Endothelial cell of umbilical vein (primary cell): ENCODE measurements at regions not wholly inside any gene's neighbourhood (a gene's known extent, or its start where the extent isn't known, plus 50 kb on each side); places are given as distances from the start of the nearest gene placed in this dataset.

Experiments
- BruUV-seq: library from RNA; stranded (reverse); fragments of 400-500 nt; replicated peaks from 2 replicates; lab custom pipeline; 2021; lab: Mats Ljungman, UMichigan
- CTCF ChIA-PET: fragments of 300-600, 350-600 bp; sonication (Branson Sonifier 250); formaldehyde crosslinking; loops from one replicate; lab custom pipeline; 2021; ENCODE audit warnings: antibody characterized with exemption, inconsistent platforms; lab: Charles Lee
- POLR2A ChIA-PET: fragments of 300-600, 350-600 bp; sonication (Branson Sonifier 250); formaldehyde crosslinking; loops from one replicate; lab custom pipeline; 2021; ENCODE audit warnings: antibody characterized with exemption, inconsistent platforms; lab: Charles Lee
- DNase-seq: peaks from one replicate; pipeline ENCODE4 v3.0.0-alpha.2; 2011; ENCODE audit warnings: low read depth, low spot score
- FAIRE-seq: peaks from 2 replicates; lab custom pipeline; 2011; peaks lifted over from hg19 to GRCh38; lab: Jason Lieb, UNC
- H2AFZ ChIP-seq: 2 replicates; pipeline ENCODE4 v1.6.0; 2012; ENCODE audit warnings: low read depth, low read length, control low read depth, inconsistent platforms
- H3K27ac ChIP-seq: 2 replicates; pipeline ENCODE4 v1.5.1; 2011; ENCODE audit warnings: low read depth, mild to moderate bottlenecking, control low read depth, low read length, moderate library complexity; ENCODE audit not compliant: insufficient read depth
- H3K27me3 ChIP-seq, 2 experiments: 2 replicates each; pipeline versions ENCODE4 v1.6.0 to v1.6.1; 2011; ENCODE audit warnings: low read length in 2 of 2, mixed read lengths in 1 of 2; ENCODE audit not compliant: control insufficient read depth in 2 of 2, insufficient read depth in 2 of 2
- H3K36me3 ChIP-seq, 2 experiments: 2 replicates in 1 of 2; 3 replicates in 1 of 2; pipeline ENCODE4 v1.5.1; 2011; ENCODE audit warnings: low read length in 2 of 2, mild to moderate bottlenecking in 1 of 2, moderate library complexity in 1 of 2; ENCODE audit not compliant: control insufficient read depth in 2 of 2, insufficient read depth in 2 of 2; ENCODE audit errors: extremely low read depth in 1 of 2
- H3K4me1 ChIP-seq: 3 replicates; pipeline ENCODE4 v1.5.1; 2011; ENCODE audit warnings: mild to moderate bottlenecking, low read length; ENCODE audit not compliant: control insufficient read depth, insufficient read depth; ENCODE audit errors: extremely low read depth
- H3K4me2 ChIP-seq: 2 replicates; pipeline ENCODE4 v1.6.1; 2011; ENCODE audit warnings: low read length, control low read depth, mixed read lengths; ENCODE audit not compliant: insufficient read depth
- H3K4me3 ChIP-seq, 3 experiments: fragments of 200-600 bp in 1 of 3; sonication (generic), shearing (Covaris generic) in 1 of 3; replicated peaks in 1 of 3; 2 replicates each; pipeline ENCODE4 v1.5.1; 2011 to 2016; ENCODE audit warnings: control low read depth in 3 of 3, low read length in 3 of 3, mild to moderate bottlenecking in 2 of 3, inconsistent platforms in 1 of 3, low read depth in 1 of 3, moderate library complexity in 1 of 3; ENCODE audit not compliant: insufficient read depth in 1 of 3
- H3K79me2 ChIP-seq: 2 replicates; pipeline ENCODE4 v1.6.0; 2012; ENCODE audit warnings: low read length, inconsistent platforms; ENCODE audit not compliant: control insufficient read depth, insufficient read depth
- H3K9ac ChIP-seq: replicated peaks from 2 replicates; pipeline ENCODE3; 2011; ENCODE audit warnings: low read length, control low read depth; ENCODE audit not compliant: insufficient read depth; ENCODE audit errors: extremely low read depth
- H3K9me1 ChIP-seq: replicated peaks from 3 replicates; pipeline ENCODE4 v1.6.0; 2011; ENCODE audit warnings: mild to moderate bottlenecking, low read length; ENCODE audit not compliant: control insufficient read depth, insufficient read depth; ENCODE audit errors: extremely low read depth
- H3K9me3 ChIP-seq: replicated peaks from 2 replicates; pipeline ENCODE4 v1.5.1; 2012; ENCODE audit warnings: low read length, inconsistent platforms; ENCODE audit not compliant: control insufficient read depth, insufficient read depth
- H4K20me1 ChIP-seq: replicated peaks from 2 replicates; pipeline ENCODE3; 2011; ENCODE audit warnings: mild to moderate bottlenecking, low read length; ENCODE audit not compliant: control insufficient read depth, insufficient read depth; ENCODE audit errors: extremely low read depth
- CTCF ChIP-seq, 2 donors: IDR thresholded peaks; 1 replicate in 1 of 2; 2 replicates in 1 of 2; pipeline ENCODE4 v1.5.1; 2011; ENCODE audit warnings: low read length in 2 of 2, mild to moderate bottlenecking in 2 of 2, moderate library complexity in 2 of 2, control low read depth in 1 of 2, inconsistent platforms in 1 of 2, low read depth in 1 of 2; ENCODE audit not compliant: insufficient read depth in 1 of 2; ENCODE audit errors: extremely low read depth in 1 of 2
- EZH2 ChIP-seq: IDR thresholded peaks from 2 replicates; pipeline ENCODE4 v1.6.1; 2012; ENCODE audit warnings: borderline replicate concordance, low read depth, mild to moderate bottlenecking, moderate library complexity, low read length, inconsistent platforms; ENCODE audit not compliant: severe bottlenecking
- FOS ChIP-seq: IDR thresholded peaks from 2 replicates; pipeline ENCODE4 v1.6.1; 2011; ENCODE audit warnings: mild to moderate bottlenecking, low read length, moderate library complexity, borderline replicate concordance; ENCODE audit not compliant: insufficient read depth
- GATA2 ChIP-seq: IDR thresholded peaks from 2 replicates; pipeline ENCODE4 v1.7.0; 2011; ENCODE audit warnings: low read depth, mild to moderate bottlenecking, moderate library complexity, mixed read lengths, low read length; ENCODE audit not compliant: insufficient read length, insufficient read depth
- JUN ChIP-seq: IDR thresholded peaks from 2 replicates; pipeline ENCODE4 v1.6.1; 2011; ENCODE audit warnings: borderline replicate concordance, low read depth; ENCODE audit not compliant: insufficient read length, insufficient read depth
- MYC ChIP-seq: IDR thresholded peaks from one replicate; pipeline ENCODE4 v1.6.1; 2011; ENCODE audit warnings: mild to moderate bottlenecking, low read depth, low read length
- POLR2A ChIP-seq: IDR thresholded peaks from 2 replicates; pipeline ENCODE4 v1.6.1; 2012; ENCODE audit warnings: low read depth, mild to moderate bottlenecking, control low read depth, low read length
- POLR2AphosphoS5 ChIP-seq: IDR thresholded peaks from 2 replicates; pipeline ENCODE4 v1.6.1; 2012; ENCODE audit warnings: low read depth, mild to moderate bottlenecking, control low read depth, low read length, moderate library complexity; ENCODE audit not compliant: insufficient read depth
- dilution Hi-C: fragments of 300-500 bp; cut with MboI; formaldehyde crosslinking; loops from one replicate; pipeline ENCODE4 v1.15.0; 2019; ENCODE audit warnings: low sequenced_read_pairs; ENCODE audit not compliant: extremely low pct_ligation_motif_present
- intact Hi-C: fragments of 100-400 bp; cut with micrococcal nuclease; formaldehyde crosslinking; loops from one replicate; pipeline ENCODE4 v1.10.0; 2022
- TF ChIP-seq, protein P1 (sequence below): IDR thresholded peaks from 2 replicates; pipeline ENCODE4 v1.6.1; 2011; ENCODE audit not compliant: insufficient read depth, insufficient read length

DNA sequence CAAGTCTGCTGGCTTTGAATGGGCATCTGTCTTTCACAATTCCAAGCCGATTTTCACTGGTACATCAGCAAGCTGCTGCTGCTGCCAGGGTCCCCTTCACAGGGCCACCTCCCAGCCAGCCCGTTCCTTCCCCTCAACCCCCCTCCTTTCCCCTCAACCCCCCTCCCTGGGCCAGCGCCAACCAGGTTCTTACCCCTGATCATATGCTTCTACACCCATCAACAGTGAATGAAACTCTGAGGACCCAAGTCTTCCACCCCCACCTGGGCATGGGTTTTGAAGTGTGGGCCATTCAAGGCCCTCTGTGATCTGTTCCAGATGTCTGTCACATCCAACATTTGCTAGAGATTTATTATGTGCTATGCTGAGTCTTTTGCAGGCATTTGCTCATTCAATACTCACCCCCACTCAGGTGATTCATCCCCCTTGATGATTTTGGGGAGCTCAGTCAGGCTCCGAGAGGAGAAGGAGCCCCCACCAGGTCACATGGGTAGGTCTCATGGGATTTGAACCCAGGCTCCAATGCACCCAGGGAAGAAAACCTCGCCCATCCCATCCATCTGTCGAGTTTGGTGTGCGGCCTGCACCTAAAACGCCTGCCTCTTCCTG lies 52.7 kb upstream of the FOXK1 start:
- POLR2A ChIA-PET: no interaction called here
- Histone ChIP-seq H3K4me3 (no peak overlapping the region), H3K27me3 (no peaks in the 10 kb centered on the region), H3K9me3 (no peaks in the 10 kb centered on the region), H3K79me2 (no peaks in the 10 kb centered on the region), H3K9me1 (no peaks in the 10 kb centered on the region), H3K27ac (no peak overlapping the region), H3K4me2 (no peak overlapping the region), H3K36me3 (no peaks in the 10 kb centered on the region), H4K20me1 (no peaks in the 10 kb centered on the region), H3K9ac (no peak overlapping the region), H3K4me1 (peaks cover 6% of the 10 kb centered on the region), H2AFZ (no peak overlapping the region)
- DNase-seq (no peak), FAIRE-seq (no peak)
- no TSS peak for BruUV-seq
- TF ChIP-seq GATA2: no peak
- TF ChIP-seq POLR2AphosphoS5: no peak
- TF ChIP-seq, protein P1, sequence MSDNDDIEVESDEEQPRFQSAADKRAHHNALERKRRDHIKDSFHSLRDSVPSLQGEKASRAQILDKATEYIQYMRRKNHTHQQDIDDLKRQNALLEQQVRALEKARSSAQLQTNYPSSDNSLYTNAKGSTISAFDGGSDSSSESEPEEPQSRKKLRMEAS: no peak
- TF ChIP-seq FOS: no peak
- no peak for TF ChIP-seq EZH2
- no peak for TF ChIP-seq MYC
- TF ChIP-seq JUN: no peak
- TF ChIP-seq CTCF (IDR thresholded peaks at IDR 0.05; ENCODE audit: extremely low read depth in 1 of 2, insufficient read depth in 1 of 2, low read depth in 1 of 2, low read length in 2 of 2): no peak
- TF ChIP-seq POLR2A: no peak
- dilution Hi-C loops: no loop called here
- CTCF ChIA-PET: no interaction called here
- intact Hi-C loops: no loop called here
